Muscle of back (tissue), 3 donors: ENCODE measurements at regions not wholly inside any gene's neighbourhood (a gene's known extent, or its start where the extent isn't known, plus 50 kb on each side); places are given as distances from the start of the nearest gene placed in this dataset.

Experiments used
- DNase-seq, 3 donors: peaks; one replicate each; pipeline versions ENCODE4 v3.0.0 to v3.0.0-alpha.2; 2013

DNA sequence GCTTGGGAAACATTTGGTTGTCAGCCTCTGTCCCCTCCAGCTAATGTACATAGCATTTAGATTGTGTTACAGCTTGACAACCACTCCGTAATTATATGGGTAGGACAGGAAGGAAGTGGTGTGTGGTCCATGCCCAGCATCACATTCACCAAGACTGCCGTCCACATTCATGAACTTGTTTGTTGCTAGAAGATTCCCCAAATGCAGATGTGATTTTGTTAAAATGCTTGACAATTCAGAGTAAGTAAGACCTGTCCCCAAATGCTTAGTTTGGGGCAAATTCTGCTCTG, 1482.7 kb downstream of the TBC1D22A start:
- DNase-seq: no peak

GRCh38 chr22:48244388-48245195, 1482.1 kb downstream of the TBC1D22A start:
- DNase-seq: no peak

- DNase-seq: no peak
Measured at GRCh38 chr22:48242461-48242864, 1480.0 kb downstream of the TBC1D22A start.

DNA sequence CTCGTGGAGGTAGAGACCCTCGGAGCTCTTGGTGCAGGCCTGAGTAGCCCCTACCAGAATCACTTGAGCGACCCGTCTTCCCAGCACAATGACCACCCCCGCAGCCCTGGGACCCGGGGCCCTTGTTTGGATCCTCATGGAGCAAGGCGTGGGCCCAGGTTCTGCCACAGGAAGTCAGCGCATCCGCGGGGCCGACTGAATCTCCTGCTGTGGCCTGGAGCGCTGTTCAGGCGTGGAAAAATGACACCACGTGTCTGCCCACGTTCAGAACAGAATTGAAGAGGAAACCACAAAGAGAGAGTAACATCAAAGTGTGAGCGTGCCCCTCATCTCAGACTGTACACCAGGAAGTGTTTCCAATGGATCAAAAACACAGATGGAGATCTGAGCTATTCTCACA, 1479.2 kb downstream of the TBC1D22A start:
- no peak for DNase-seq

GRCh38 chr22:48240935-48241230, 1478.4 kb downstream of the TBC1D22A start:
- no peak for DNase-seq

GRCh38 chr22:48240148-48240934, 1477.9 kb downstream of the TBC1D22A start:
- DNase-seq: no peak

GRCh38 chr22:48239461-48240147, 1477.2 kb downstream of the TBC1D22A start:
- DNase-seq: no peak

DNA sequence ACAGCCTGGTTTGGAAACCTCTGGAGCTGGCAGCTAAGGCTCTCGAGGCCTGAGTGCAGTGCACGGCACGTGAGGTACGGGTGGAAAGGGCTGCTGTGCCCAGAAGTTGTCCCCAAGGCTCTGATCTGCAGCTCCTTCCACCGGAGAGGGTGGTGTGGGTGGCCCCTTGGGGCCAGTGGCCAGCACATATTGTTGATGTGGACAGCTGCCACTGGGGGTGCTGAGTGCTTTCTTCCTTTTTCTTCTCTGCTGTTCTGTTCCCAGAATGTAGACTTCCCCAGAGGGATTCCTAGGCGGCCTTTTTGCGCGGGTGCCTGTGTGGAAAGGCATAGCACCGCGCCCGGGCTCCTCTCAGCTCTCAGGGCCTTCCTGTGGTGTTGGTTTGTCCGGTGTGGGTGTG, 1476.5 kb downstream of the TBC1D22A start:
- no peak for DNase-seq

- no peak for DNase-seq
Measured at GRCh38 chr22:48238284-48238915, 1476.0 kb downstream of the TBC1D22A start.

DNA sequence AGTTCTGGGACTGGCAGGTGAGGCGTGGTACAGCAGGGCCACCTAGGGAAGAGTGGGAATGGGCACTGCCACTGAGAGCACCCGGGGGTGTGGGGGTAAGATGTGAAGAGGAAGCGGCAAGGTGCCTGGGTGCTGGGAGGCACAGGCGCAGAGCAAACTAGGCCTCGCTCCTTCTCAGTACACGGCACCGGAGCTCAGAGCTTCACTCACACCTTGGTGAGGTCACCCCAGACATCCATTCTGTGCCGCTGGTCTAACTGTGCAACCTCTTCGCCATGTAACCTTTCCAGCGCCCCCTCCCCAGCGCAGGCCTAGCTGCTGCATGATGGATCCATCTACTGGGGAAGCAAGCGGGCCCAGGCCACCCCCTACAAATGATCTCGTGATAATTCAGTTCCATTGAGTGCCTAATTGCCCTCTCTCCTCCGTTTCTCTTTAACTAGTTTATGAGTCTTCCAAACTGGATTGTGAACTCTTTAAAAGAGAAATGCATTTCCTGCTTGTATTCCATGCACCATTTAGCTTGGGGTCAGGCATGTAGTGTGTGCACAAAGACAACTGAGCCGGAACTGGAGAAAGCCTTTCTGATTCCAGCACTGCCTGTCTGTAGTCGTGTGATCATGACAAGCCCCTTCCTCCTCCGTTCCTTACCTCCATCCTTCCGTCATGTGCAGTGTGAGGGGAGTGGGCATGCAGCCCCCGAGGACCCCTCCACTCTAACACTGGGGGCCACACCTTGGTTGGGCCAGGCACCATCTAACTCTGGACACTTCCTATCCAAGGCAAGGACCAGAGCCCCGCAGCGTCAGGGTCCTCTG, 1475.2 kb downstream of the TBC1D22A start:
- DNase-seq: no peak

GRCh38 chr22:48236261-48236660, 1473.8 kb downstream of the TBC1D22A start:
- no peak for DNase-seq

DNA sequence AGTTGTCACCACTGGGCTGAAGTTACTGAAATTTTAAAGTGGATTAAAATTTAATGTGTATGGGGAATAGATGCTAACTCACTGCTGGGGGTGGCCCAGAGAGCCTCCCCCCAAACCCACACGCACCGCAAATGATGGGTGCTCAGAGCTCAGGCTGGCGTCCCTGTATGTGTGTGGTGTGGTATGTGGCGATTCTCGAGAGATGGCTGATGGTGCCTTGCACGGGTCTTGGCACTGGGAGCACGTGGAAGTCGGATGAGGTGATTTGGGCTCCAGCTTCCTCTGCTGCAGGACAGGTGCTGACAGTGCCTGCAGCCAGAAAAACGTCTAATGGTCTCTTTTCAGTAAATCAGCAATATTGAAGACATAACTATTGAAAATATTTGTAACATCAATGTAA, 1473.3 kb downstream of the TBC1D22A start:
- no peak for DNase-seq

DNA sequence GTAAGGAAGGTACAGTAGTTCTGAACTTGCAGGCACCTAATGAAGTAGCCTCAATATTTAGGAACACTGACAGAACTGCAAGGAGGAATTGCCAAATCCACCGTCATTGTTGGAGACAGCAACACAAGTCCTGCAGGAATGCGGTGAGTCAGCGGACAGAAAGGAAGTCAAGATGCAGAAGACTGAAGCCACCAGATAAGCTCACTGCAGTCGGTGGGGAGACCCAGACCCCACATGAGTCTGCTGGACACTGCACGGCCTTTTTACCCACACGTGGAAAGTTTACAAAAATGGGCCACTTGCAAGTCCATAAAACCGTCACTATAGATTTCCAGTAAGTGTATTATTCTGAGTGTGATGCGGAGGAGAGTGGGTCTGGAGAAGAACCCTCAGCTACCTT, 1471.6 kb downstream of the TBC1D22A start:
- no peak for DNase-seq

- DNase-seq: no peak
Measured at GRCh38 chr22:48233586-48233985, 1471.1 kb downstream of the TBC1D22A start.

GRCh38 chr22:48228468-48228867, 1466.0 kb downstream of the TBC1D22A start:
- no peak for DNase-seq

DNA sequence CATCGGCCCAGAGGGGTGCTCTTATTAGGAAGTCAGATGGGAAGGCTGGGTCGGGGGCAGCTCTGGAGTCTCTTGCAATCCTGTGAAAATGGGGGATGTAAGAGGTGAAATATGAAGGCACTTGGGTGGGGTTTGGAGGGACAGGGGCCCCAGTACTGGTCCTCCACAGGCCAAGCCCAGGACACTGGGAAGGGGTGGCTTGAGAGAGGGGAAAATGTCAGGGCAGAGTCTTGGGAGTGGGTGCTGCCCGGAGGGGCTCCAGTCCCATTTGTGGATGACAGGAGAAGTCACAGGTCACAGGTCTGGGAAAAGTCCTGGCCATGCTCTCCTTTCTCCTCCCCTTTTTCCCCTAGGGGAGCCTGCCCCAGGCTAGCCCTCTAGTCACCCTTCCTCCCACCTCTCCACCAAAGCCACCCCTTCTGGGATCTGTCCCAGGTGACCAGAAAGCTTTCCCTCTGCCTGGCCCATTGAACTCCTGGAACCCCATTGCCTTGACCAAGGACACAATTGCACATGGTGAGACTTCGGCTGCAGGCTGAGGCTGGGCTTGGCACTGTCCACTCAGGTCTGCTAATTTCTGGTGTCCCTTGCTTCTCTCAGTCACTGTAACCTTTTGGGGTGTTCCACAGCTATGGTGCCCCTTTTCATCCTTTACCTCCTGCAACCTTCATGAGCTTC, 1465.0 kb downstream of the TBC1D22A start:
- no peak for DNase-seq

GRCh38 chr22:48226026-48227013, 1463.9 kb downstream of the TBC1D22A start:
- no peak for DNase-seq

- no peak for DNase-seq
Measured at GRCh38 chr22:48224332-48224731, 1461.9 kb downstream of the TBC1D22A start.

DNA sequence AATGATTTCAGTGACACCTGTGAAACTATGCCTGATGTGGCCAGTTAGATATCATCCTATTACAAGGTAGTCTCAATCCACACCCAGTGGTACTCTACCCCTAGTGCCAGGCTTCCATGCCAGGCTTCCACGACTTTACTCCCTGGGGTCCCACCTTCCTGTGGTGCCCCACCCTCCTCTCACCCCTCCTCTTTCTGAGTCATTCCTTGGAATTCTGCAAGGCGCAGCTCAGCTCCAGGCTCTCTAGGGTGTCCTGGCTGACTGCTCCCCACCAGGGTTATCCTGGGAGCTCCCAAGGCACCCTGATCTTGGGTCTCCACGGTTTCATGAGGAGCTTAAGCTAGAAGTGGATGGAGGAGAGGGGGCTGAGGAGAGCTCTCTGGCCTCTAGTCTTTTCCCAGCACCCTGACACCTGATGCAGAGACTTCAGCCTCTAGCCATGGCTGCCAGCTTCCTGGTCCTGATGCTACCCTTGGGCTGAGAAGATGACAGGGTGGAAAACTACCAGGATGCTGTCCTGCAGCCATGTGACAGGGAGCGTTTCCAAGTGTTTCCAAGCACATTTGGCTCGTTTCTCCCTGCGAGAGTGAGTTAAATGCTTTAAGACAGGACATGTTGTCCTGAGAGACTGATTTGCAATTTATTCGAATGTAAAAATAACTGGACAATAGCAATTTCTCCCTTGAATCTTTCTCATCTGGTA, 1461.2 kb downstream of the TBC1D22A start:
- no peak for DNase-seq
